ENCODE measurements at regions not wholly inside any gene's neighbourhood (a gene's known extent, or its start where the extent isn't known, plus 50 kb on each side); places are given as distances from the start of the nearest gene placed in this dataset.

GRCh38 chr14:98503086-98503815 is 768.7 kb downstream of the BCL11B start:
- in situ Hi-C loops (cut with HindIII; ENCODE audit: low sequenced_read_pairs) = no loop called here

GRCh38 chr14:98507264-98507663 is 764.7 kb downstream of the BCL11B start:
- no peak for DNase-seq (ENCODE audit: low read depth)
- no peak for TF ChIP-seq CTCF (IDR thresholded peaks at IDR 0.05; ENCODE audit: low read depth, low read length, missing control alignments)
- H3K4me3 ChIP-seq (ENCODE audit: low read depth, low read length) = no peak overlapping the region
- in situ Hi-C loops (cut with HindIII; ENCODE audit: low sequenced_read_pairs) = no loop called here

More at GRCh38 chr14:98503086-98503815, 768.7 kb downstream of the BCL11B start:
- no peak overlapping the region for H3K4me3 ChIP-seq (ENCODE audit: low read depth, low read length)
- no peak for TF ChIP-seq CTCF (IDR thresholded peaks at IDR 0.05; ENCODE audit: low read depth, low read length, missing control alignments)
- no peak for DNase-seq (ENCODE audit: low read depth)

GRCh38 chr14:98510392-98510791 is 761.6 kb downstream of the BCL11B start:
- in situ Hi-C loops (cut with HindIII; ENCODE audit: low sequenced_read_pairs) = no loop called here
- no peak for DNase-seq (ENCODE audit: low read depth)
- no peak for TF ChIP-seq CTCF (IDR thresholded peaks at IDR 0.05; ENCODE audit: low read depth, low read length, missing control alignments)
- H3K4me3 ChIP-seq (ENCODE audit: low read depth, low read length) = no peak overlapping the region

GRCh38 chr14:98512501-98513251 is 759.3 kb downstream of the BCL11B start:
- no peak for DNase-seq (ENCODE audit: low read depth)
- no peak for TF ChIP-seq CTCF (IDR thresholded peaks at IDR 0.05; ENCODE audit: low read depth, low read length, missing control alignments)
- in situ Hi-C loops (cut with HindIII; ENCODE audit: low sequenced_read_pairs) = no loop called here
- no peak overlapping the region for H3K4me3 ChIP-seq (ENCODE audit: low read depth, low read length)

GRCh38 chr14:98513558-98513957 is 758.4 kb downstream of the BCL11B start:
- no peak for DNase-seq (ENCODE audit: low read depth)
- in situ Hi-C loops (cut with HindIII; ENCODE audit: low sequenced_read_pairs) = no loop called here
- TF ChIP-seq CTCF (IDR thresholded peaks at IDR 0.05; ENCODE audit: low read depth, low read length, missing control alignments) = no peak
- no peak overlapping the region for H3K4me3 ChIP-seq (ENCODE audit: low read depth, low read length)

GRCh38 chr14:98514016-98514415 is 758.0 kb downstream of the BCL11B start:
- no peak for TF ChIP-seq CTCF (IDR thresholded peaks at IDR 0.05; ENCODE audit: low read depth, low read length, missing control alignments)
- in situ Hi-C loops (cut with HindIII; ENCODE audit: low sequenced_read_pairs) = no loop called here
- no peak for DNase-seq (ENCODE audit: low read depth)
- no peak overlapping the region for H3K4me3 ChIP-seq (ENCODE audit: low read depth, low read length)
